ENCODE measurements at regions not wholly inside any gene's neighbourhood (a gene's known extent, or its start where the extent isn't known, plus 50 kb on each side); places are given as distances from the start of the nearest gene placed in this dataset.
"Not testable (repeated sequence)": the region's sequence is repeated elsewhere in the genome, so short reads cannot be mapped to it uniquely, and the experiment has no call there.

- ATAC-seq (ENCODE audit: low FRiP score) (no peak), DNase-seq (no peak)
- no peaks in the 10 kb centered on the region for H3K27me3 ChIP-seq (ENCODE audit: control insufficient read depth in 1 of 2, insufficient read depth in 2 of 2, low read length in 1 of 2)
- H3K9me3 ChIP-seq (ENCODE audit: control insufficient read depth, low read length), result no peaks in the 10 kb centered on the region
- H3K27ac ChIP-seq (ENCODE audit: low read depth in 1 of 2, low read length in 2 of 2), result no peak overlapping the region
- no peaks in the 10 kb centered on the region for H3K36me3 ChIP-seq (ENCODE audit: control insufficient read depth in 1 of 2, insufficient read depth in 2 of 2, low read length in 1 of 2)
- no peaks in the 10 kb centered on the region for H3K4me1 ChIP-seq (ENCODE audit: control insufficient read depth in 1 of 2, insufficient read depth in 2 of 2, low read length in 2 of 2)
- intact Hi-C loops (cut with DNase I), result no loop called here
- H3K4me3 ChIP-seq (ENCODE audit: low read length in 2 of 2), result no peak overlapping the region
These were observed 1695.2 kb downstream of the TP53TG3F start for GRCh38 chr16:35154627-35155026.

GRCh38 chr16:35157549-35157948 lies 1698.1 kb downstream of the TP53TG3F start:
- ATAC-seq (ENCODE audit: low FRiP score); H3K4me1 ChIP-seq (ENCODE audit: control insufficient read depth in 1 of 2, insufficient read depth in 2 of 2, low read length in 2 of 2); DNase-seq; H3K9me3 ChIP-seq (ENCODE audit: control insufficient read depth, low read length); intact Hi-C loops (cut with DNase I); H3K4me3 ChIP-seq (ENCODE audit: low read length in 2 of 2); H3K27me3 ChIP-seq (ENCODE audit: control insufficient read depth in 1 of 2, insufficient read depth in 2 of 2, low read length in 1 of 2); H3K27ac ChIP-seq (ENCODE audit: low read depth in 1 of 2, low read length in 2 of 2); H3K36me3 ChIP-seq (ENCODE audit: control insufficient read depth in 1 of 2, insufficient read depth in 2 of 2, low read length in 1 of 2): not testable (repeated sequence)
- 78 to 80% methylated on average over 15 of the region's 15 CpGs for WGBS, 2 donors

- H3K9me3 ChIP-seq (ENCODE audit: control insufficient read depth, low read length); H3K4me3 ChIP-seq (ENCODE audit: low read length in 2 of 2); H3K36me3 ChIP-seq (ENCODE audit: control insufficient read depth in 1 of 2, insufficient read depth in 2 of 2, low read length in 1 of 2); intact Hi-C loops (cut with DNase I); DNase-seq; H3K27ac ChIP-seq (ENCODE audit: low read depth in 1 of 2, low read length in 2 of 2); H3K27me3 ChIP-seq (ENCODE audit: control insufficient read depth in 1 of 2, insufficient read depth in 2 of 2, low read length in 1 of 2); H3K4me1 ChIP-seq (ENCODE audit: control insufficient read depth in 1 of 2, insufficient read depth in 2 of 2, low read length in 2 of 2); ATAC-seq (ENCODE audit: low FRiP score): not testable (repeated sequence)
- whole genome bisulfite sequencing, 2 donors, result 77 to 78% methylated on average over 14 of the region's 14 CpGs
These were observed 1709.9 kb downstream of the TP53TG3F start for GRCh38 chr16:35169324-35169723.

- intact Hi-C loops (cut with DNase I); H3K4me3 ChIP-seq (ENCODE audit: low read length in 2 of 2); H3K27me3 ChIP-seq (ENCODE audit: control insufficient read depth in 1 of 2, insufficient read depth in 2 of 2, low read length in 1 of 2); H3K9me3 ChIP-seq (ENCODE audit: control insufficient read depth, low read length); ATAC-seq (ENCODE audit: low FRiP score); H3K4me1 ChIP-seq (ENCODE audit: control insufficient read depth in 1 of 2, insufficient read depth in 2 of 2, low read length in 2 of 2); H3K36me3 ChIP-seq (ENCODE audit: control insufficient read depth in 1 of 2, insufficient read depth in 2 of 2, low read length in 1 of 2); H3K27ac ChIP-seq (ENCODE audit: low read depth in 1 of 2, low read length in 2 of 2): not testable (repeated sequence)
- peak in 1 of 2 donors; percentile 56 for DNase-seq
- WGBS, 2 donors, result 64 to 70% methylated on average over 39 to 42 of the region's 42 CpGs
These were observed 1710.6 kb downstream of the TP53TG3F start for GRCh38 chr16:35170061-35170460.

- H3K27me3 ChIP-seq (ENCODE audit: control insufficient read depth in 1 of 2, insufficient read depth in 2 of 2, low read length in 1 of 2), result no peaks in the 10 kb centered on the region
- no peak overlapping the region for H3K27ac ChIP-seq (ENCODE audit: low read depth in 1 of 2, low read length in 2 of 2)
- DNase-seq (no peak), ATAC-seq (ENCODE audit: low FRiP score) (no peak)
- H3K4me1 ChIP-seq (ENCODE audit: control insufficient read depth in 1 of 2, insufficient read depth in 2 of 2, low read length in 2 of 2), result no peaks in the 10 kb centered on the region
- H3K36me3 ChIP-seq (ENCODE audit: control insufficient read depth in 1 of 2, insufficient read depth in 2 of 2, low read length in 1 of 2), result no peaks in the 10 kb centered on the region
- H3K9me3 ChIP-seq (ENCODE audit: control insufficient read depth, low read length), result peaks cover 1% of the 10 kb centered on the region
- intact Hi-C loops (cut with DNase I), result no loop called here
- H3K4me3 ChIP-seq (ENCODE audit: low read length in 2 of 2), result no peak overlapping the region
- whole genome bisulfite sequencing, 2 donors, result 81 to 83% methylated on average over 3 of the region's 3 CpGs
These were observed 1711.2 kb downstream of the TP53TG3F start for GRCh38 chr16:35170610-35171009.

- no peak for ATAC-seq (ENCODE audit: low FRiP score)
- WGBS, 2 donors, result 68 to 70% methylated on average over 6 of the region's 6 CpGs
- Histone ChIP-seq H3K4me1 (ENCODE audit: control insufficient read depth in 1 of 2, insufficient read depth in 2 of 2, low read length in 2 of 2) (no peaks in the 10 kb centered on the region), H3K9me3 (ENCODE audit: control insufficient read depth, low read length) (peaks cover 1% of the 10 kb centered on the region), H3K27me3 (ENCODE audit: control insufficient read depth in 1 of 2, insufficient read depth in 2 of 2, low read length in 1 of 2) (no peaks in the 10 kb centered on the region), H3K4me3 (ENCODE audit: low read length in 2 of 2) (no peak overlapping the region), H3K36me3 (ENCODE audit: control insufficient read depth in 1 of 2, insufficient read depth in 2 of 2, low read length in 1 of 2) (no peaks in the 10 kb centered on the region), H3K27ac (ENCODE audit: low read depth in 1 of 2, low read length in 2 of 2) (no peak overlapping the region)
- intact Hi-C loops (cut with DNase I), result no loop called here
- no peak for DNase-seq
These were observed 1711.7 kb downstream of the TP53TG3F start for GRCh38 chr16:35171106-35171505.

- 89% methylated on average over 29 of the region's 29 CpGs for WGBS, 2 donors
- ATAC-seq (ENCODE audit: low FRiP score) (peak; percentile 15), DNase-seq (peak in 1 of 2 donors; percentile 50)
- peaks cover 1% of the 10 kb centered on the region for H3K9me3 ChIP-seq (ENCODE audit: control insufficient read depth, low read length)
- no peak overlapping the region for H3K4me3 ChIP-seq (ENCODE audit: low read length in 2 of 2)
- no peaks in the 10 kb centered on the region for H3K27me3 ChIP-seq (ENCODE audit: control insufficient read depth in 1 of 2, insufficient read depth in 2 of 2, low read length in 1 of 2)
- H3K4me1 ChIP-seq (ENCODE audit: control insufficient read depth in 1 of 2, insufficient read depth in 2 of 2, low read length in 2 of 2), result no peaks in the 10 kb centered on the region
- no peaks in the 10 kb centered on the region for H3K36me3 ChIP-seq (ENCODE audit: control insufficient read depth in 1 of 2, insufficient read depth in 2 of 2, low read length in 1 of 2)
- H3K27ac ChIP-seq (ENCODE audit: low read depth in 1 of 2, low read length in 2 of 2), result no peak overlapping the region
- intact Hi-C loops (cut with DNase I), result no loop called here
These were observed 1713.9 kb downstream of the TP53TG3F start for GRCh38 chr16:35173295-35173694.

- intact Hi-C loops (cut with DNase I), result no loop called here
- no peak overlapping the region for H3K27ac ChIP-seq (ENCODE audit: low read depth in 1 of 2, low read length in 2 of 2)
- H3K9me3 ChIP-seq (ENCODE audit: control insufficient read depth, low read length), result peaks cover 1% of the 10 kb centered on the region
- peak in 1 of 2 donors; percentile 43 for DNase-seq
- H3K36me3 ChIP-seq (ENCODE audit: control insufficient read depth in 1 of 2, insufficient read depth in 2 of 2, low read length in 1 of 2), result no peaks in the 10 kb centered on the region
- ATAC-seq (ENCODE audit: low FRiP score), result no peak
- no peaks in the 10 kb centered on the region for H3K4me1 ChIP-seq (ENCODE audit: control insufficient read depth in 1 of 2, insufficient read depth in 2 of 2, low read length in 2 of 2)
- H3K27me3 ChIP-seq (ENCODE audit: control insufficient read depth in 1 of 2, insufficient read depth in 2 of 2, low read length in 1 of 2), result no peaks in the 10 kb centered on the region
- WGBS, 2 donors, result 78 to 80% methylated on average over 4 of the region's 4 CpGs
- no peak overlapping the region for H3K4me3 ChIP-seq (ENCODE audit: low read length in 2 of 2)
These were observed 1714.6 kb downstream of the TP53TG3F start for GRCh38 chr16:35174016-35174415.

GRCh38 chr16:35176449-35176848 lies 1717.0 kb downstream of the TP53TG3F start:
- WGBS, 2 donors, result 59 to 70% methylated on average over 5 of the region's 5 CpGs
- ATAC-seq (ENCODE audit: low FRiP score) (no peak), DNase-seq (peak in 1 of 2 donors; percentile 42)
- Histone ChIP-seq H3K36me3 (ENCODE audit: control insufficient read depth in 1 of 2, insufficient read depth in 2 of 2, low read length in 1 of 2) (no peaks in the 10 kb centered on the region), H3K4me1 (ENCODE audit: control insufficient read depth in 1 of 2, insufficient read depth in 2 of 2, low read length in 2 of 2) (no peaks in the 10 kb centered on the region), H3K27ac (ENCODE audit: low read depth in 1 of 2, low read length in 2 of 2) (no peak overlapping the region), H3K9me3 (ENCODE audit: control insufficient read depth, low read length) (no peaks in the 10 kb centered on the region), H3K27me3 (ENCODE audit: control insufficient read depth in 1 of 2, insufficient read depth in 2 of 2, low read length in 1 of 2) (no peaks in the 10 kb centered on the region), H3K4me3 (ENCODE audit: low read length in 2 of 2) (no peak overlapping the region)
- intact Hi-C loops (cut with DNase I), result no loop called here

Measured in aorta (tissue), 5 donors.